ENCODE measurements at regions not wholly inside any gene's neighbourhood (a gene's known extent, or its start where the extent isn't known, plus 50 kb on each side); places are given as distances from the start of the nearest gene placed in this dataset.
"Not testable (repeated sequence)": the region's sequence is repeated elsewhere in the genome, so short reads cannot be mapped to it uniquely, and the experiment has no call there.

- not testable (repeated sequence) for TF ChIP-seq CTCF (conservative IDR thresholded peaks at IDR 0.05; ENCODE audit: low read length); EZH2phosphoT487 (IDR thresholded peaks at IDR 0.05; ENCODE audit: borderline replicate concordance, low read depth, low read length)
Measured at GRCh38 chr5:101627770-101628169, 668.3 kb downstream of the SLCO4C1 start.

Measured in OCI-LY7 (cell line).